GM18502 (cell line): ENCODE measurements at regions not wholly inside any gene's neighbourhood (a gene's known extent, or its start where the extent isn't known, plus 50 kb on each side); places are given as distances from the start of the nearest gene placed in this dataset.
"Not testable (repeated sequence)": the region's sequence is repeated elsewhere in the genome, so short reads cannot be mapped to it uniquely, and the experiment has no call there.

Experiments
- ATAC-seq: cut with Tn5 transposase; IDR thresholded peaks from one replicate; pipeline ENCODE4 v1.9.1; 2021; ENCODE audit warnings: mild to moderate bottlenecking; ENCODE audit not compliant: unreplicated experiment, poor library complexity

DNA sequence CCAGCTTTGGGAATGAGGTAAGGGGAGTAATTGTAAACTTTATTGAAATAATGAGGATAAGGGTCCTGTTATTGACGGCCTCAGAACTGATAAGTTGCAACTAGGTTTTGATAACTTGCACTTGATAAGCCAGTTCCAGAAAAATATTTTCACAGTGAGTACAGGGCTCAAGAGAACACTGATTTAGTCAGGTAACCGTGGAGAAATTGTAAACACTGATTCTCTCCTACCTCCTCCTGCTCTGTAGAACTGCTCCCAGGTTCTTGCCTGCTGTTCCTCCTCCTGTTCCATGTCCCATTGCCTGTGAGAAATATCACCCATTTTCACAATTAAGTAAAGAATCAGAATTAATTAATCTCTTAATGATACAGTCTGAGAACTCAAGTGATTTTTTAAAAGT, 55.0 kb upstream of the CXXC4 start:
- ATAC-seq = no peak

DNA sequence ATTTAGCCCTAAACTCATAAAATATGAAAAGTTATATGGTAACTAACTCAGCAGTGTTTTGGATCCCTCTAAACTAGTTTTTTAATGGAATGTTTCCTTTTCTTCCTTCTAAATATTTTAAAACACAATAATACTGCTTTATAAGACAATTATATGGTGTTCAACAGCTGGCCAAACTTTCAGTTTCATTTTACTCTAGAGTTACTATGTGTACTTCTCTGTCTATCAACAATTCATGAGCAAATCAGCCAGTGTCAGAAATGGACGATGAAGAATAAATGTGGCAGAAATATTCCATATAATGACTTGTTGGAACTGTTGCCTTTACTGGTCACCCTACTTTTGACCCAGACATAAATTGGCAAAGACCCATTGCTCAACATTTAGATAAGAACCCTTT, 64.8 kb upstream of the CXXC4 start:
- peak; percentile 63 for ATAC-seq

DNA sequence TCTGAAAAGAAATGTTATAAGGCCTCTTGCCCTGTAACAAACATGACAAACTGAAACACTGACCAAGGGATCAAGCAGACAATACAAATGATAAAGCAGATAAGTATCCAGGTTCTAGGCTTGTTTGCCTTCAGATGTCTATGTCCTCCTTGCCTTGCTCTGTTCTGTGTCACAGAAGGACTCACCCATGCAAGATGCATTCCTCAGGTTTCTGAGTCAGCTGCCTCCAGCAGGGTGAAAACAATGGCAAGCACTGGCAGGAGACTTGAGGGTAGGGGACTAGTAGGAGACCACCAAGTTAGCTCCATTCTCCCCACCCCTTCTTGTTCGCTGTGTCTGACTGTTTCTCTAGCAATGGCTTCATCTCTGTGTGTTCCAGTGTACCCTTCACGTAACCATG, 76.6 kb upstream of the CXXC4 start:
- no peak for ATAC-seq

DNA sequence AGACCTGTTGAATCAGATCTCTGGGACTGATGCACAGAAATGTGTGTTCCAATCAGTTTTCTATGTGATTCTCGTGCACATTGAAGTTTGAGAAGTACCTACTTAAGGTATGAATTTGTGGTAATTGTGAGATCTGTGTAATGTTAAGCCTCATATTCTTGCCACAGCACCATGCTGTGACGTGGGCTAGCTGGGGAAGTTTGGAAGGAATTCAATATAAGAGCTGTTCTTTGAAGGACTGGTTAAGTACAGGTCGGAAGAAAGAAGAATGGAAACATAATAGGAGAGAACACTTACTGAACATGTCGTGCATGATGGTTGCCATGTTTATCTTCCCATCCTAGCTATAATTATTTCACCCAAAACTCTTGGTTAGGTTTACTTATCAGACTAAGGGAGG, 79.7 kb upstream of the CXXC4 start:
- no peak for ATAC-seq

DNA sequence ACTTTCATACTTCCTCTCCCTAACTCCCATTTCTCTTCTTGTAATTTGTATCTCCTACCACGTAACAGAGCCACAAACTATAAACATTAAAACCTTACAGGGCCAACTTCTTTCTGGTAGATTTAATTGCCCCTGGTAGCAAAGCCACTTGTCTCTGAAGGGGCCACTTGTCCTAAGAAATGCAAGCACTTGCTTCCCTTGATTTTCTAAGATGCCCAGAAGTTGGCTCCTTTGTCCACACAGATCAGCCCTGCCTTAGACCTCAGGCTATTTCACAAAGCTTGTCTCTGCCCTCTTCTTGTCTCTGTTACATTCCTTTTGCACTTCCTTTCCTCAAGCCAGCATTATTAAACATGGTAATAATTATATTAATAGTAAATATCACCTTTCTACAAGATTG, 80.6 kb upstream of the CXXC4 start:
- ATAC-seq = no peak

DNA sequence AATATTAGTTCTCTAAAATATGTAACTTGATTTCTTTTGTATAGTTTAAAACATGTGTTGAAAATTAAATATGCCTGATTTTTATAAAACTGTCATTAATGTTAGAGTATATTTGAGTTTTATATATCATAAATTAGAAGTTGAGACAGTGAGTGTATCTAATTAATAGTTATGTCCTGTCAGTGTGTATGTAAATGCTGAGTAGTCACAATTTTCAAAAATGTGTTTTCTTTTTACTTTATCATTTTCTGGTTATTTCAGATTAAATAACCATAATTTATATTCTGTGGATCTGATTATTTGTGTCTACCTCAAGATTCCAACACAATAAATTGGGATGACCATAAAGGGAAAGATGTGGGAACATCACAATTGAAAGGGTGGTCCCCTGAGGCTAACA, 82.7 kb upstream of the CXXC4 start:
- ATAC-seq = no peak

DNA sequence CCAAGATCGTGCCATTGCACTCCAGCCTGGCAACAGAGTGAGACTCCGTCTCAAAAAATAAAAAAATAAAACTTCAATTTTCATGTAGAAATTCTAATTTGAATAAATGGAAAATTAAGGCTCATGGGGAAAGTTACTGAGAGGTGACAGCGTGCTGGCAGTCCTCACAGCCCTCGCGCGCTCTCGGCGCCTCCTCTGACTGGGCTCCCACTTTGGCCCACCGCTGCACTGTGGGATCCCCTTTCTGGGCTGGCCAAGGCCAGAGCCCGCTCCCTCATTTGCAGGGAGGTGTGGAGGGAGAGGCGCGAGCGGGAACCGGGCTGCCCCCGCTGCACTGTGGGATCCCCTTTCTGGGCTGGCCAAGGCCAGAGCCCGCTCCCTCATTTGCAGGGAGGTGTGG, 86.8 kb upstream of the CXXC4 start:
- ATAC-seq = not testable (repeated sequence)

DNA sequence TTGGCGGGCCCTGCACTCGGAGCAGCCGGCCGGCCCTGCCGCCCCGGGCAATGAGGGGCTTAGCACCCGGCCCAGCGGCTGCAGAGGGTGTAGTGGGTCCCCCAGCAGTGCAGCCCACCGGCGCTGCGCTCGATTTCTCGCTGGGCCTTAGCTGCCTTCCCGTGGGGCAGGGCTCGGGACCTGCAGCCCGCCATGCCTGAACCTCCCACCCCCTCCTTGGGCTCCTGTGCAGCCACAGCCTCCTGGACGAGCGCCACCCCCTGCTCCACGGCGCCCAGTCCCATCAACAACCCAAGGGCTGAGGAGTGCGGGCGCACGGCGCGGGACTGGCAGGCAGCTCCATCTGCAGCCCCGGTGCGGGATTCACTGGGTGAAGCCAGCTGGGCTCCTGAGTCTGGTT, 87.4 kb upstream of the CXXC4 start:
- ATAC-seq = not testable (repeated sequence)

DNA sequence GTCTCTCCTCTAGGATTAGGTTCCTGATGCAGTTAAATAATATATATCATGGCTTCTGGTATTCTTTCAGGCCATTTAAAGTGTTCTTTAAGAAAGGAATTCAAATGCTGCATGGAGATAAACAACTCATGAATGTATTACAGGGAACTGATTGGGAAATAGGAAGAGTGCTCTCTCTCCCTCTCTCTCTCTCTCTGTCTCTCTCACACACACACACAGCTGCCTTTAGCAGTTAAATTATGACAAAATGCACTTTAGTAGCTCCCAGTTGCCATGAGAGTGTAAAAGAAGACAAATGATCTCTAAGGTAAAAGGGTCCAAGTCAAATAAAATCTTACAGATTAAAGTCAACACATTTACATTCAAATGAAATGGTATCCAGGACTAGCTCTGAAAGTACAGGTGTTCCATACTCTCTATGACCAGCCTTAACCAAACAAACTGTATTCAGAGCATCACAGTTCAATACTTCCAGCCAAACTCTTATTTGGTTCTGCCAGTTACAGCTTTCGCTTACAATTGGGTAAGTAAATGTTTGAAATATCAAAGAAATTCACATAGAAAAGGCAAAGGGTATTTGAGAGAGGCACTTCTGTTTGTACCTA, 94.7 kb upstream of the CXXC4 start:
- ATAC-seq = no peak

DNA sequence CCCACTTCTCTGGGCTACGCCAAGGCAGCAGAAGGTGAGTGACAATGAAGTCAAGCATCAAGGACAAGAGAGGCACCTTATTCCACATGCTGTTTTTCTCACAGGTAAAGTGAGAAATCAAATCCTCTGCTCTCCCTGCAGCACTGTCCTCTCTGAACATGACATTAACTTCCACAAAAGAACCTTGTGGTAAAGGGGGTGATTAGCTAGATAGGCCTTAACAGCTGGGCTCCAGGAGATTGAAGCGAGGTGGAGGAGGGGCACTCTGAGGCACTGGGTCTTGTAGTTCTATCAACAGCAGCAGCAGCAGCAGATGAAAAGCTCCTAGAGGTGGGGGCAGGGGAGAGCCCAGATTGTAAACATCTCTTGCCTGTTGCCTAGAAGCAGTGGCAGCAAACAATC, 96.8 kb upstream of the CXXC4 start:
- ATAC-seq = no peak

DNA sequence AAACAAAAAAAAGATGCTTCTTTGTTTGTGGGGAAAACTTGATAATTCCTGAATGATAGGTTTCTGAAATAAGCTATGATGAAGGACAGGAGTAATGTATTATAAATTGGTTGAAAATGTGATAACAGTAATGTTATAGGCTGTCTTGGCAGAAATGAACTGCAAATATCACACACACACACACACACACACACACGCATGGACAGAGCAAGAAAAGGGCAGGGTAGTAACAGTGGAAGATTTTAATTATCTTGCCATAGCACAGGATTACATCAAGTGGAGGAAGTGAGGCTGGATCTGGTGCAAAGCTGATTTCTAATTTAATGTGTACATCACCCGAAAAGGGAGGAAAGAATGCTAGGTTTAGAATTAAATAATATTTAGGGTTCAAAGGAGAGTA, 97.5 kb upstream of the CXXC4 start:
- ATAC-seq = no peak

DNA sequence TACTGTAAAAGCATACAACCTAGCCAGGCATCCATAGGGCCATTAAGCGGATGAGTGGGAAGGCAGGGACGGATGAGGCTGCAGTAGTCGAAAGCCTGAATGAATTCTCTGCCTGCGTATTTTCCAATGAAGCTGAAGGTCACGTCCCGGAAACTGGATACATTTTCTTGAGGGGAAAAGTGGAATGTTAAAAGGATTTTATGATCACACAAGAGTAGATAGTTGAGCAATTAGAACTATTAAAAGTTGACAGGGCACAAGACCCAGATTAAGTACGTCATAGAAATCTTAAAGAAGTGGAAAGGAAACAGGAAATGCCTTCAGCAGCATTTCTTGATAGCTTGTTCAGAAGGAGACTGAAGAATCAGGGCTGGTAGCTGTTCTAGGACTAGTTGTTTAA, 98.3 kb upstream of the CXXC4 start:
- no peak for ATAC-seq

DNA sequence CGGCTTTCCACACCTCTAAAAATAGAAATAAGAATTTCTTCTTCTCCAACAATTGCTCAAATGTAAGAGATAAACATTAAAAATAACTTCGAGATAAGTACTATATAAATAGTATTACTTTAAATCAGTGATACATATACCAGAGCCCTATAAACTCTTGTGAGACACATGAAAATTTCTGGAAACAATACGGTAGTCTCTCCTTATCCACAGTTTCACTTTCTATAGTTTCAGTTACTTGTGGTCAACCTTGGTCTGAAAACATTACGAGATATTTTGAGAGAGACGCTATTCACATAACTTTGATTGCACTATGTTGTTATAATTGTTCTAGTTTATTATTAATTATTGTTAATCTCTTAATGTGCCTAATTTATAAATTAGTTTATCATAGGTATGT, 101.5 kb upstream of the CXXC4 start:
- no peak for ATAC-seq

DNA sequence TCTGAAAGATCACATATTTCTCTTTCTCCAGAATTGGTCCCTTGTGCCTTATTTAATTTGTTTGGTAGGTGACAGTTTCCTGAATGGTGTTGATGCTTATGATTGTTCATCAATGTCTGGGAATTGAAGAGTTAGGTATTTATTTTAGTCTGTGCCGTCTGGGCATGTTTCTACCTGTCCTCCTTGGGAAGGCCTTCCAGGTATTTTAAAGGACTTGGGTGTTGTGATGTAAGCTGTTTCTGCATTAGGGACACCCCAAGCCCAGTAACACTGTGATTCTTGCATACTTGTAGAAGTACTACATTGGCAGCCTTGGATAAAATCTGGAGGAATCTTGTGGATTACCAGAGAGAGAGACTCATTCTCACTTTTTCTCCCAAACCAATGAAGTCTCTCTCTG, 120.8 kb upstream of the CXXC4 start:
- ATAC-seq = no peak

DNA sequence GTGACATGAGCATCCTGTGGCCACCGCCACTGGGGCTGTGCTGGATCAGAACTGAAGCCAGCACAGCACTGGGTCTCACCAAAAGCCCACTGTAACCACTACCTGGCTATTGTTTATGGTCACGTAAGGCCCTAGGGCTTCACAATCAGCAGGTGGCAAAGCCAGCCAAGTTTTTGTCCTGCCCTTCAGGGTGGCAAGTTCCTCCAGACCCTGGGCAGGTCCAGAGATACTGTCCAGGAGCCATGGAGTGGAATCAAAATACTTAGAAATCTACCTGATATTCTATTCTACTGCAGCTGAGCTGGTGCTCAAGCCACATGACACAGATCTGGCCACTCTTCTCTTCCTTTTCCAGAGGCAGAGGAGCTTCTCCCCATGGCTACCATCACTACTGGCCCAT, 121.2 kb upstream of the CXXC4 start:
- ATAC-seq = no peak

DNA sequence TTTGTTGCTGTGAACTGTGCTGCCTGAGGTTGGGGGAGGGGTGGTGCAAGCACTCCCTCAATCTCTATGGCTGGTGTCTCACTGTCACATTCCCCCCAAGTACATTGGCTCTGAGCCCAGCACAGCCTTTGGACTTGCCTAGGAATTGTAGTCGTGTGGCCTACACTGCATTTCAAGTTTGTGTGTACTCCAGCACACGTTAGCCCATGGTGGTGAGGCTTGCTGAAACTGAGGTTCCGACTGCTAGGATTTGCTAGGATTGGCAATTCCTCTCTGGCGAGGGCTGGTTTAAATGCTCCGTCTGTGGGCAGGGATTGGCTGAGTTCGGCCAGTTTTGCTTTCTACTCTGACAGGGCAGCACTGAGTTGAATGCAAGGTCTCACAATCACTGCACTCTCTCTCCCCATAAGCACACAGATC, 121.7 kb upstream of the CXXC4 start:
- ATAC-seq = no peak

DNA sequence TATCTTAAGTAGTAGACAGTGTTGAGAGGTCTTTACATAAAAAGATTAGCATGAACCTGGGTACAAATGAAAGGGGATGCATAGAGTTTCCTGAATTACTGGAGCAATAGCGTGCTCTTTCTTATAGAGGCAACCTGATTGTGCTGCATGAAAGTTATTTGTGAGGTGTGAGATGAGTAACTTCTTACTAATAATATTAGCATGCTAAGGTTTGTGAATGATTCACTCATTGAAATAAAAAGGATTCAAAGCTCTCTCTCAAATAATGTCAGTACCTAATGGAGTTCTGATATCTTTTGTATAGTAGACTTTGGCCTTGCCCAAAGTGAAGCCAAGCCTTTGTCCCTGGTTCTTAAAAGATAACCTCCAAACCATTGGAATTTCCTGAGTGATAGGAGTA, 131.0 kb upstream of the CXXC4 start:
- ATAC-seq = no peak

DNA sequence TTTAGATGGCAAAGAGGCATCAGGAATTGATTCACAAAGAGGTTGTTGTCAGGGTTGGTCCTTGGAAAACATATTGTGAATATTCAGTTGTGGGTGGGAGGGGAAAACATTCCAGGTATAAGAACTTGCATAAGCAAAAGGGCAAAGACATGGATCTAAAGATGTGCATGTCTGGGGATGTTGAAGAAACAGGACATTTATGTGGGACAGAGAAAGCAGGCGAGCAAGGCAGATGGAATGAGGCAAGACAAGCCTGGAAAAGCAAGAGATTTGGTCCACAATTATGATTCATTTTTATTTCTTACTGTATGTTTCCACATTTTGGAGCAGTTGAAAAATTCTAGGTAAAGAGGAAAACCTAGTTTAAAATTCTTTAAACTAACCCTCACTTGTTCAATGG, 134.9 kb upstream of the CXXC4 start:
- ATAC-seq = no peak

DNA sequence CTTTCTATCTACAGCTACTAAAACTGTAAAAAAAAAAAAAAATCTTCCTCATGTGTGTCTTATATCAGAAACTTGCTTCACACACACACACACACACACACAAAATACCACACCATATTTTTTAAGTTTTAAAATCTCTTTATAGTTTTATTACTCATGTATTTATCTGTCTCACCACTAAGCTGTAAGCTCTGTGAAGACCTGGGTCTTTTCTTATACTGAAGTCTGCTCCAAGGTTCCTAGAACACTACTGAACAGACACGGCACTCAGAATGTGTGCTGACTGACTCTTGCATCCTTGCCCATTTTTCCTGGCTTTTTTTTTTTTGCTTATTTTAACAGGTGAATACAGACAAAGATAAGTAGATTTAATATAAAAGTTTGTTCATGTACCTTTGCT, 135.6 kb upstream of the CXXC4 start:
- no peak for ATAC-seq

DNA sequence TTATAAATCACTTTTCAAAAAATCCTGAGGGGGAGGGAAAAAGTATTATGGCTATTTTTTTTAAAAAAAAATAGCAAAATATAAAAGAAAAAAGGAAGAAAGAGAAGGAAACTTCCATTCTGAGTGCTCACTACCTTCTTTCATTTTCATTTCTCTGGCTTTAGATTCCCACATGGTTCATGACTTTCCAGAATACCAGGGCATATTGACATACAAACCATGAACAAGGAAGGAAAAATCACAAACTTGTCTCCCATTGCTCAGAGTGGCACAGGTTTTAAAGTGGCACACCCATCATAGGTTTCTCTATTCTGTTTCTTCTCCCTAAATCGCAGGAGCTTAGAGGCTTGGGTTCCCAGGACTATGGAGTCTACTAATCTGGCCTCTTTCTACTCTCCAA, 136.3 kb upstream of the CXXC4 start:
- no peak for ATAC-seq

DNA sequence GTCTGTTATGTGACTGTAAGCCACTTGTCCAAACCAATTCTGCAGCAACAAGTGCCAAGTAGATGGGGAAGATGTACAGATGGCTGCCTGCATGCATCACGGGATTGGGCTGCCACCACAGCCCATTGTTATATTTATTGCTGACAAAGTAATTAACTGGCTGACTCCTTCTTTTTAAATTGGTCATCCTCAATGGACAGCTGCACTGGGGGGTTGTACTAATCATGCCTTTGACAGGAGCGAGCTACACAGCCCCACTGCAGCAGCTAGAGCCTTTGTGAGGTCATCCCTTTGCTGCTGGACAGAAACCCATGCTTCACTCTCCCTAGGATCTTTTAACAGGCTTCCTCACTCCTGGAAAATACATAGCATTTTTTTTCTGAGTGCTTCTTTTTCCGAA, 146.7 kb upstream of the CXXC4 start:
- no peak for ATAC-seq

DNA sequence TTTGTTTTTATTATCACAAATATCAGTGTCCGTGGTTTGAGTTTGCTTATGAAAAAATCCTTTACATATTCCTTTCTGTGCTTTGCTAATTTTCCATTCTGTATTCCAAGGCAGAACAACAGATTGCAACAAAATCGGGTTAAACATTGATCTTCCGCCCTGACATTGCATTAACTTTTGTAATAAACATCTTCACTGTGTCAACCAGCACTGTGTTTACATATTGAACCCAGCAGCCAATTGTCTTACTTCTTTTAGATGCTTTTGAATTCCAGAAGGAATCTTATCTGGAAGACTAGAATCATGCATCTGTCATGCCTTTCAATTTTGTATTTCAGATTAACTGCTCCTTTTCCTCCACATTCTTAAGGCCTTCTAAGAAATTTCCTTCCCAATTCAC, 147.8 kb upstream of the CXXC4 start:
- ATAC-seq = no peak

DNA sequence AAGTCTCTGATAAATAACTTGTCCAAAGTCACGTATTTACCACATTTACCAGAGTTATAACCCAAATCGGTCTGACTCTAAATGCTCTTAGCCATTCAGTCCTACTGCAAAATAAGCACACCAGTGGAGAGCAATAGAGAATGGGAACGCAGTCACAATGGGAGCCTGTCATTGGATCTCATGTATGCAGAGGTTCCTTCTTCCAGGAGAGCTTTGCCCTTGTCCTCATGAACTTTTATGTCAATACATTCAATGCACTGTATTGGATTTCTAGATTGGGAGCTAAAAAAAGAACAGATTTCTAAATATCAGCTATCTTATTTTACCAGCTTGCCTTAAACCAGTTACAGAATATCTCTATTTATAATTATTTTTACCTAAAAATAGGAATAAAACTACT, 149.1 kb upstream of the CXXC4 start:
- no peak for ATAC-seq
